Neural crest cell (in vitro differentiated cells): ENCODE measurements at regions not wholly inside any gene's neighbourhood (a gene's known extent, or its start where the extent isn't known, plus 50 kb on each side); places are given as distances from the start of the nearest gene placed in this dataset.

Experiments used
- DNase-seq: peaks from one replicate; pipeline ENCODE4 v3.0.0; 2021; ENCODE audit warnings: low read depth, mixed read lengths, low spot score
- H3K27ac Mint-ChIP-seq: one replicate; pipeline ENCODE4 v1.8.0; 2021; ENCODE audit warnings: mild to moderate bottlenecking, mixed read lengths; ENCODE audit not compliant: unreplicated experiment
- H3K27me3 Mint-ChIP-seq: 2 replicates; pipeline ENCODE4 v1.8.0; 2021; ENCODE audit warnings: low read depth, mild to moderate bottlenecking, mixed read lengths
- H3K36me3 Mint-ChIP-seq: 2 replicates; pipeline ENCODE4 v1.8.0; 2021; ENCODE audit warnings: low read depth, mild to moderate bottlenecking, mixed read lengths
- H3K4me1 Mint-ChIP-seq: 2 replicates; pipeline ENCODE4 v1.8.0; 2021; ENCODE audit warnings: mixed read lengths
- H3K4me3 Mint-ChIP-seq: one replicate; pipeline ENCODE4 v1.8.0; 2021; ENCODE audit warnings: mild to moderate bottlenecking, mixed read lengths
- H3K9me3 Mint-ChIP-seq: 2 replicates; pipeline ENCODE4 v1.8.0; 2021; ENCODE audit warnings: mixed read lengths
- CTCF ChIP-seq: fragments of 200-600 bp; sonication (generic); conservative IDR thresholded peaks from 2 replicates; pipeline ENCODE4 v1.5.0; 2021; ENCODE audit warnings: antibody characterized with exemption, mild to moderate bottlenecking

GRCh38 chr14:50049093-50049492, 67.3 kb downstream of the VCPKMT start:
- peaks cover 8% of the 10 kb centered on the region for H3K4me1 Mint-ChIP-seq
- H3K27me3 Mint-ChIP-seq: no peaks in the 10 kb centered on the region
- DNase-seq: no peak
- H3K4me3 Mint-ChIP-seq: no peak overlapping the region
- H3K9me3 Mint-ChIP-seq: no peaks in the 10 kb centered on the region
- TF ChIP-seq CTCF: no peak
- no peaks in the 10 kb centered on the region for H3K36me3 Mint-ChIP-seq
- H3K27ac Mint-ChIP-seq: no peak overlapping the region

- Mint-ChIP-seq H3K36me3 (no peaks in the 10 kb centered on the region), H3K9me3 (no peaks in the 10 kb centered on the region), H3K27me3 (no peaks in the 10 kb centered on the region), H3K4me1 (peaks cover 8% of the 10 kb centered on the region), H3K27ac (no peak overlapping the region), H3K4me3 (no peak overlapping the region)
- DNase-seq: no peak
- TF ChIP-seq CTCF: no peak
Observed at GRCh38 chr14:50049703-50050570, 66.4 kb downstream of the VCPKMT start.

- no peak overlapping the region for H3K4me3 Mint-ChIP-seq
- no peak for DNase-seq
- H3K9me3 Mint-ChIP-seq: no peaks in the 10 kb centered on the region
- no peaks in the 10 kb centered on the region for H3K27me3 Mint-ChIP-seq
- no peaks in the 10 kb centered on the region for H3K36me3 Mint-ChIP-seq
- no peak for TF ChIP-seq CTCF
- peak overlapping the region; percentile 67 for H3K27ac Mint-ChIP-seq
- H3K4me1 Mint-ChIP-seq: peaks cover 4% of the 10 kb centered on the region
Observed at GRCh38 chr14:50051106-50051505, 65.3 kb downstream of the VCPKMT start.

- Mint-ChIP-seq H3K4me1 (peaks cover 4% of the 10 kb centered on the region), H3K4me3 (no peak overlapping the region), H3K9me3 (no peaks in the 10 kb centered on the region), H3K27me3 (no peaks in the 10 kb centered on the region), H3K36me3 (no peaks in the 10 kb centered on the region), H3K27ac (no peak overlapping the region)
- no peak for DNase-seq
- no peak for TF ChIP-seq CTCF
Observed at GRCh38 chr14:50051706-50052105, 64.7 kb downstream of the VCPKMT start.

GRCh38 chr14:50052517-50052916, 63.9 kb downstream of the VCPKMT start:
- no peaks in the 10 kb centered on the region for H3K9me3 Mint-ChIP-seq
- no peak for DNase-seq
- TF ChIP-seq CTCF: no peak
- no peaks in the 10 kb centered on the region for H3K36me3 Mint-ChIP-seq
- no peak overlapping the region for H3K27ac Mint-ChIP-seq
- H3K4me1 Mint-ChIP-seq: no peaks in the 10 kb centered on the region
- no peaks in the 10 kb centered on the region for H3K27me3 Mint-ChIP-seq
- H3K4me3 Mint-ChIP-seq: no peak overlapping the region
